PC-3 (cell line): ENCODE measurements at regions not wholly inside any gene's neighbourhood (a gene's known extent, or its start where the extent isn't known, plus 50 kb on each side); places are given as distances from the start of the nearest gene placed in this dataset.

Source experiments
- ATAC-seq: fragments of 200-7000 bp; cut with Tn5 transposase; 2 replicates; pipeline ENCODE4 v1.9.1; 2020; ENCODE audit warnings: mild to moderate bottlenecking, moderate library complexity
- BruUV-seq: library from RNA; stranded (reverse); fragments of 400-500 nt; replicated peaks from 2 replicates; lab custom pipeline; 2021; lab: Mats Ljungman, UMichigan
- CTCF ChIA-PET: fragments of 300-600 bp; sonication (Branson Sonifier 250); formaldehyde crosslinking; loops from one replicate; lab custom pipeline; 2022; ENCODE audit warnings: antibody characterized with exemption; lab: Charles Lee
- POLR2A ChIA-PET: fragments of 300-600 bp; sonication (Branson Sonifier 250); formaldehyde crosslinking; loops from one replicate; lab custom pipeline; 2022; ENCODE audit warnings: antibody characterized with exemption; ENCODE audit not compliant: unreplicated experiment; lab: Charles Lee
- DNase-seq: peaks from one replicate; pipeline ENCODE4 v3.0.0-alpha.2; 2015
- H2AFZ ChIP-seq: fragments of 300-600 bp; sonication (generic); 2 replicates; pipeline ENCODE4 v1.6.0; 2016; ENCODE audit warnings: antibody characterized with exemption, low read length
- H3F3A ChIP-seq: fragments of 300-600 bp; sonication (generic); one replicate; pipeline ENCODE4 v1.6.0; 2017; ENCODE audit warnings: antibody characterized with exemption, low read length, control low read depth, mild to moderate bottlenecking; ENCODE audit not compliant: unreplicated experiment
- H3K27ac ChIP-seq: fragments of 300-600 bp; sonication (generic); 2 replicates; pipeline ENCODE4 v1.5.1; 2016; ENCODE audit warnings: mild to moderate bottlenecking, low read length
- H3K27me3 ChIP-seq: fragments of 300-600 bp; sonication (generic); 2 replicates; pipeline ENCODE4 v1.6.1; 2016; ENCODE audit warnings: low read length, mixed read lengths
- H3K36me3 ChIP-seq: fragments of 300-600 bp; sonication (generic); 2 replicates; pipeline ENCODE4 v1.6.1; 2016; ENCODE audit warnings: low read depth, mixed run types, low read length, mixed read lengths
- H3K4me1 ChIP-seq: fragments of 300-600 bp; sonication (generic); 2 replicates; pipeline ENCODE4 v1.5.1; 2016; ENCODE audit warnings: low read length; ENCODE audit not compliant: insufficient read depth
- H3K4me2 ChIP-seq: fragments of 300-600 bp; sonication (generic); 2 replicates; pipeline ENCODE4 v1.6.0; 2016; ENCODE audit warnings: low read length
- H3K4me3 ChIP-seq: fragments of 300-600 bp; sonication (generic); 2 replicates; pipeline ENCODE4 v1.5.1; 2016; ENCODE audit warnings: mild to moderate bottlenecking, low read length, mixed read lengths
- H3K79me2 ChIP-seq: fragments of 300-600 bp; sonication (generic); 2 replicates; pipeline ENCODE4 v1.6.1; 2017; ENCODE audit warnings: low read length, mixed read lengths
- H3K9ac ChIP-seq: fragments of 300-600 bp; sonication (generic); 2 replicates; pipeline ENCODE4 v1.6.0; 2016; ENCODE audit warnings: mild to moderate bottlenecking, low read length
- H3K9me2 ChIP-seq: fragments of 300-600 bp; sonication (generic); replicated peaks from 2 replicates; pipeline ENCODE4 v1.6.1; 2016; ENCODE audit warnings: mixed run types, low read length, mixed read lengths
- H3K9me3 ChIP-seq: fragments of 300-600 bp; sonication (generic); 2 replicates; pipeline ENCODE4 v1.6.1; 2016; ENCODE audit warnings: low read length, mixed read lengths
- H4K20me1 ChIP-seq: fragments of 300-600 bp; sonication (generic); 2 replicates; pipeline ENCODE4 v1.6.1; 2016; ENCODE audit warnings: low read length, mixed read lengths
- CTCF ChIP-seq: fragments of 300-600 bp; sonication (generic); conservative IDR thresholded peaks from 2 replicates; pipeline ENCODE4 v1.5.1; 2017; ENCODE audit warnings: antibody characterized with exemption, low read depth, mild to moderate bottlenecking, low read length
- EZH2 ChIP-seq: fragments of 300-600 bp; sonication (generic); IDR thresholded peaks from one replicate; pipeline ENCODE4 v1.6.1; 2017; ENCODE audit warnings: antibody characterized with exemption, mild to moderate bottlenecking, low read length; ENCODE audit not compliant: unreplicated experiment
- EZH2phosphoT487 ChIP-seq: fragments of 300-600 bp; sonication (generic); IDR thresholded peaks from 2 replicates; pipeline ENCODE4 v1.6.1; 2018; ENCODE audit warnings: mild to moderate bottlenecking, antibody characterized with exemption, low read length, borderline replicate concordance
- intact Hi-C: fragments of 100-400 bp; cut with micrococcal nuclease; formaldehyde crosslinking; loops from 2 replicates; pipeline ENCODE4 v1.9.0; 2023

GRCh38 chr10:21145751-21146435, 248.8 kb upstream of the NEBL start:
- no peak overlapping the region for H3K27ac ChIP-seq
- H3K79me2 ChIP-seq: no peaks in the 10 kb centered on the region
- H3F3A ChIP-seq: no peaks in the 10 kb centered on the region
- TF ChIP-seq EZH2phosphoT487 (no peak), EZH2 (no peak), CTCF (no peak)
- no peaks in the 10 kb centered on the region for H3K4me1 ChIP-seq
- POLR2A ChIA-PET: no interaction called here
- ATAC-seq (no peak), DNase-seq (no peak)
- no peaks in the 10 kb centered on the region for H3K9me2 ChIP-seq
- no peaks in the 10 kb centered on the region for H3K36me3 ChIP-seq
- CTCF ChIA-PET: no interaction called here
- no TSS peak for BruUV-seq
- no peak overlapping the region for H3K9ac ChIP-seq
- no peaks in the 10 kb centered on the region for H4K20me1 ChIP-seq
- H3K27me3 ChIP-seq: no peaks in the 10 kb centered on the region
- no peak overlapping the region for H2AFZ ChIP-seq
- no peak overlapping the region for H3K4me2 ChIP-seq
- H3K4me3 ChIP-seq: no peak overlapping the region
- intact Hi-C loops: no loop called here
- no peaks in the 10 kb centered on the region for H3K9me3 ChIP-seq

- Histone ChIP-seq H3K27ac (no peak overlapping the region), H3K4me1 (no peaks in the 10 kb centered on the region), H3K36me3 (no peaks in the 10 kb centered on the region), H3K4me2 (no peak overlapping the region), H3K4me3 (no peak overlapping the region), H3K79me2 (no peaks in the 10 kb centered on the region), H2AFZ (no peak overlapping the region), H3K9me2 (no peaks in the 10 kb centered on the region), H3K9ac (no peak overlapping the region), H3K9me3 (no peaks in the 10 kb centered on the region), H4K20me1 (no peaks in the 10 kb centered on the region), H3K27me3 (no peaks in the 10 kb centered on the region), H3F3A (no peaks in the 10 kb centered on the region)
- peak; percentile 6 for DNase-seq
- POLR2A ChIA-PET: no interaction called here
- CTCF ChIA-PET: no interaction called here
- intact Hi-C loops: no loop called here
- TF ChIP-seq EZH2 (no peak), EZH2phosphoT487 (no peak), CTCF (no peak)
- BruUV-seq: no TSS peak
- no peak for ATAC-seq
Observed at GRCh38 chr10:21144047-21144446, 246.9 kb upstream of the NEBL start.

- ChIA-PET POLR2A (no interaction called here), CTCF (no interaction called here)
- H3K36me3 ChIP-seq: no peaks in the 10 kb centered on the region
- H3K27me3 ChIP-seq: no peaks in the 10 kb centered on the region
- ATAC-seq: no peak
- no peaks in the 10 kb centered on the region for H3K9me2 ChIP-seq
- no peaks in the 10 kb centered on the region for H3F3A ChIP-seq
- H3K27ac ChIP-seq: no peak overlapping the region
- TF ChIP-seq EZH2 (no peak), CTCF (no peak), EZH2phosphoT487 (no peak)
- no peak overlapping the region for H3K4me3 ChIP-seq
- DNase-seq: no peak
- no peak overlapping the region for H2AFZ ChIP-seq
- no peaks in the 10 kb centered on the region for H3K9me3 ChIP-seq
- H3K4me2 ChIP-seq: no peak overlapping the region
- no peaks in the 10 kb centered on the region for H3K4me1 ChIP-seq
- H4K20me1 ChIP-seq: no peaks in the 10 kb centered on the region
- H3K79me2 ChIP-seq: no peaks in the 10 kb centered on the region
- H3K9ac ChIP-seq: no peak overlapping the region
- BruUV-seq: no TSS peak
- intact Hi-C loops: no loop called here
Observed at GRCh38 chr10:21141946-21142492, 244.9 kb upstream of the NEBL start.
